ENCODE measurements at regions not wholly inside any gene's neighbourhood (a gene's known extent, or its start where the extent isn't known, plus 50 kb on each side); places are given as distances from the start of the nearest gene placed in this dataset.

GRCh38 chr9:23258569-23258968 is 567.5 kb downstream of the ELAVL2 start:
- H3K36me3 ChIP-seq, result no peaks in the 10 kb centered on the region
- H3K4me1 ChIP-seq, result no peaks in the 10 kb centered on the region
- no peaks in the 10 kb centered on the region for H3K9me3 ChIP-seq
- no peak overlapping the region for H3K27ac ChIP-seq
- 91 to 92% methylated on average over 1 of the region's 1 CpG for WGBS, 2 donors
- H3K4me3 ChIP-seq, result no peak overlapping the region
- H3K27me3 ChIP-seq, result no peaks in the 10 kb centered on the region
- no peak for DNase-seq (ENCODE audit: low spot score in 2 of 2)
- no peak for TF ChIP-seq POLR2A (IDR thresholded peaks at IDR 0.05)
- TF ChIP-seq CTCF (IDR thresholded peaks at IDR 0.05), result no peak
- no peak for TF ChIP-seq EP300 (IDR thresholded peaks at IDR 0.05)

GRCh38 chr9:23278561-23278960 is 547.5 kb downstream of the ELAVL2 start:
- Histone ChIP-seq H3K4me1 (no peaks in the 10 kb centered on the region), H3K36me3 (no peaks in the 10 kb centered on the region), H3K27me3 (no peaks in the 10 kb centered on the region), H3K27ac (no peak overlapping the region), H3K9me3 (no peaks in the 10 kb centered on the region), H3K4me3 (no peak overlapping the region)
- no peak for TF ChIP-seq POLR2A (IDR thresholded peaks at IDR 0.05)
- no peak for TF ChIP-seq EP300 (IDR thresholded peaks at IDR 0.05)
- TF ChIP-seq CTCF (IDR thresholded peaks at IDR 0.05), result no peak
- no peak for DNase-seq (ENCODE audit: low spot score in 2 of 2)

GRCh38 chr9:23287390-23287789 is 538.6 kb downstream of the ELAVL2 start:
- Histone ChIP-seq H3K27ac (no peak overlapping the region), H3K27me3 (no peaks in the 10 kb centered on the region), H3K9me3 (no peaks in the 10 kb centered on the region), H3K36me3 (no peaks in the 10 kb centered on the region), H3K4me3 (no peak overlapping the region), H3K4me1 (no peaks in the 10 kb centered on the region)
- TF ChIP-seq EP300 (IDR thresholded peaks at IDR 0.05) (no peak), POLR2A (IDR thresholded peaks at IDR 0.05) (no peak), CTCF (IDR thresholded peaks at IDR 0.05) (no peak)
- no peak for DNase-seq (ENCODE audit: low spot score in 2 of 2)
- WGBS, 2 donors, result 63 to 66% methylated on average over 1 of the region's 1 CpG

- DNase-seq (ENCODE audit: low spot score in 2 of 2), result no peak
- Histone ChIP-seq H3K27me3 (no peaks in the 10 kb centered on the region), H3K4me3 (no peak overlapping the region), H3K36me3 (no peaks in the 10 kb centered on the region), H3K9me3 (no peaks in the 10 kb centered on the region), H3K4me1 (no peaks in the 10 kb centered on the region), H3K27ac (no peak overlapping the region)
- no peak for TF ChIP-seq EP300 (IDR thresholded peaks at IDR 0.05)
- TF ChIP-seq CTCF (IDR thresholded peaks at IDR 0.05), result no peak
- TF ChIP-seq POLR2A (IDR thresholded peaks at IDR 0.05), result no peak
- 63 to 70% methylated on average over 4 of the region's 4 CpGs for WGBS, 2 donors
Observed at GRCh38 chr9:23288545-23288944, 537.5 kb downstream of the ELAVL2 start.

GRCh38 chr9:23290973-23291372 is 535.1 kb downstream of the ELAVL2 start:
- no peak for DNase-seq (ENCODE audit: low spot score in 2 of 2)
- TF ChIP-seq EP300 (IDR thresholded peaks at IDR 0.05) (no peak), POLR2A (IDR thresholded peaks at IDR 0.05) (no peak), CTCF (IDR thresholded peaks at IDR 0.05) (no peak)
- Histone ChIP-seq H3K9me3 (no peaks in the 10 kb centered on the region), H3K36me3 (no peaks in the 10 kb centered on the region), H3K27ac (no peak overlapping the region), H3K4me3 (no peak overlapping the region), H3K4me1 (no peaks in the 10 kb centered on the region), H3K27me3 (no peaks in the 10 kb centered on the region)
- 46 to 47% methylated on average over 4 of the region's 4 CpGs for WGBS, 2 donors

Measured in tibial nerve (tissue), 4 donors.